ENCODE measurements at regions not wholly inside any gene's neighbourhood (a gene's known extent, or its start where the extent isn't known, plus 50 kb on each side); places are given as distances from the start of the nearest gene placed in this dataset.

- TF ChIP-seq CTCF (IDR thresholded peaks at IDR 0.05; ENCODE audit: insufficient read depth, low read depth, low read length) (no peak), EZH2 (IDR thresholded peaks at IDR 0.05; ENCODE audit: insufficient read depth, low read length) (no peak)
These were observed 805.2 kb downstream of the BCL11B start for GRCh38 chr14:98466807-98467206.

Data from astrocyte (in vitro differentiated cells and primary cell).